Dermis microvascular lymphatic vessel endothelial cell (primary cell): ENCODE measurements at regions not wholly inside any gene's neighbourhood (a gene's known extent, or its start where the extent isn't known, plus 50 kb on each side); places are given as distances from the start of the nearest gene placed in this dataset.

ENCODE experiments used
- DNase-seq, 2 donors: peaks; one replicate each; pipeline versions ENCODE4 v3.0.0 to v3.0.0-alpha.2; 2010; ENCODE audit warnings: low read depth in 2 of 2

- DNase-seq, result no peak
Observed at GRCh38 chr6:103085801-103086200, 1692.3 kb downstream of the GRIK2 start.

- DNase-seq, result no peak
Observed at GRCh38 chr6:103081876-103082630, 1688.5 kb downstream of the GRIK2 start.

GRCh38 chr6:103081126-103081525, 1687.6 kb downstream of the GRIK2 start:
- DNase-seq, result no peak

GRCh38 chr6:103080497-103080896, 1687.0 kb downstream of the GRIK2 start:
- DNase-seq, result no peak

GRCh38 chr6:103079867-103080266, 1686.4 kb downstream of the GRIK2 start:
- DNase-seq, result no peak

- no peak for DNase-seq
Observed at GRCh38 chr6:103062136-103062535, 1668.6 kb downstream of the GRIK2 start.

- no peak for DNase-seq
Observed at GRCh38 chr6:103047567-103047966, 1654.1 kb downstream of the GRIK2 start.

GRCh38 chr6:103042336-103042735, 1648.8 kb downstream of the GRIK2 start:
- no peak for DNase-seq

- no peak for DNase-seq
Observed at GRCh38 chr6:103036846-103037245, 1643.3 kb downstream of the GRIK2 start.

GRCh38 chr6:103027271-103027931, 1633.9 kb downstream of the GRIK2 start:
- no peak for DNase-seq

GRCh38 chr6:103018426-103018825, 1624.9 kb downstream of the GRIK2 start:
- DNase-seq, result no peak

GRCh38 chr6:103017878-103018277, 1624.4 kb downstream of the GRIK2 start:
- DNase-seq, result no peak

GRCh38 chr6:103011605-103012004, 1618.1 kb downstream of the GRIK2 start:
- no peak for DNase-seq

- no peak for DNase-seq
Observed at GRCh38 chr6:103002282-103002681, 1608.8 kb downstream of the GRIK2 start.

- no peak for DNase-seq
Observed at GRCh38 chr6:103001724-103002123, 1608.2 kb downstream of the GRIK2 start.

GRCh38 chr6:103000688-103001087, 1607.2 kb downstream of the GRIK2 start:
- no peak for DNase-seq

GRCh38 chr6:102995491-102995890, 1602.0 kb downstream of the GRIK2 start:
- DNase-seq, result no peak

GRCh38 chr6:102994866-102995265, 1601.4 kb downstream of the GRIK2 start:
- no peak for DNase-seq

GRCh38 chr6:102986086-102986485, 1592.6 kb downstream of the GRIK2 start:
- no peak for DNase-seq

- no peak for DNase-seq
Observed at GRCh38 chr6:102984357-102984756, 1590.8 kb downstream of the GRIK2 start.

- DNase-seq, result no peak
Observed at GRCh38 chr6:102981490-102982015, 1588.0 kb downstream of the GRIK2 start.

GRCh38 chr6:102980951-102981350, 1587.4 kb downstream of the GRIK2 start:
- DNase-seq, result no peak

- no peak for DNase-seq
Observed at GRCh38 chr6:102961902-102962301, 1568.4 kb downstream of the GRIK2 start.
